Sciatic nerve (tissue), 2 donors: ENCODE measurements at regions not wholly inside any gene's neighbourhood (a gene's known extent, or its start where the extent isn't known, plus 50 kb on each side); places are given as distances from the start of the nearest gene placed in this dataset.

Experiments
- ATAC-seq: fragments of 200-7000 bp; cut with Tn5 transposase; one replicate; pipeline ENCODE4 v1.9.1; 2020; ENCODE audit warnings: mild to moderate bottlenecking, moderate library complexity
- DNase-seq: peaks from one replicate; pipeline ENCODE4 v3.0.0-alpha.2; 2020; ENCODE audit warnings: low spot score
- intact Hi-C: fragments of 100-400 bp; cut with DNase I; formaldehyde crosslinking; loops from one replicate; pipeline ENCODE4 v1.14.2; 2022
- donor health status: DM: no; HTN: no; CAD: no.
- donor health status: DM: no; HTN: no; CAD: no.

DNA sequence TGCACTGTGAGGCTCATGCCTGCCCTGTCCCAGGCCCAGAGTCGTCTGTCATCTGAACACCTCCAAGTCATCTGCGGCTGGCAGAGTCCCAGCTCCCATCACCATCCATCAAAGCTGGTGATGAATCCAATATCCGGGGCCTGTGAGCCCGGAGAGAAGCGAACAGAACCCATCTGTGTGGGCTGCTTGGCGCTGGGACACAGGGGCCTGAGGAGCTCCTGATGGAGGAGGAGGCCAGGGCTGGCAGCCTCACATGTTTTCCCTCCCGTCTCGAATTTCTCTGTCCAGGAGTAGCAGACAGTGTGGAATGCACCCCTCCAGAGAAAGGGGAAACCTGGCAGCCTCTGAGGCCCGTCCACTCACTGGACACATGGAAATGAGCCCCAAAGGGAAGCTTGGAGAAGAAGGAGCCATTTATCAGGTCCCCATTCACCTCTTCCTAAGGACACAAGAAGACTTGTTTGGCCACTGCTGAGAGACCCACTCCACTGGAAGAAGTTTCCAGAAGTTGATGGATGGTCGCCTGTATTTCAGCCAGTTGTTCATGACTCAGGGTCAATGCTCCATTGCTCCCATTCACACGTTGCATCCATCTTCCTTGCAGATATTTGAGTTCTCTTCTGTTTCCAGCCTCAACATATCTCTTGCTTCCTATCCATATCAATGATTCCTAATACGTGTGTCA lies 307.5 kb upstream of the SULF2 start:
- no peak for ATAC-seq
- intact Hi-C loops: no loop called here
- no peak for DNase-seq

DNA sequence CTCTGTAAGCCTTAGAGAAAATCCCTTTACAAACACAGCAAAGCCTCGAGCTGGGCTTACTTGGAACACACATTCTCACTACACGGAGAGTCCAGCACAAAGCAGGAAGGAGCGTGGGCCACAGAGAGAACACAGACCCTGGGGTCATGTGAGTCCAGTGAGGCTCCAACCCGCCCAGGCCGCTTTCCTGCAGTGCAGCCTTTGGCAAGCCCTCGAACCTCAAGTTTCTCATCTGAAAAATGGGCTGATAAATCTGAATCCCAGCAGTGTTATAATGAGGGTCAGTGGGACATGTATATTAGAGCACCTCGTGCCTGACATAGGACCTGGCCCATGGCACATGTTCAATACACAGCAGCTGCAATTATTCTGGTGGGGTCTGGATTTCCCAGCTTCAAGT lies 305.5 kb upstream of the SULF2 start:
- DNase-seq (no peak), ATAC-seq (no peak)
- intact Hi-C loops: no loop called here

DNA sequence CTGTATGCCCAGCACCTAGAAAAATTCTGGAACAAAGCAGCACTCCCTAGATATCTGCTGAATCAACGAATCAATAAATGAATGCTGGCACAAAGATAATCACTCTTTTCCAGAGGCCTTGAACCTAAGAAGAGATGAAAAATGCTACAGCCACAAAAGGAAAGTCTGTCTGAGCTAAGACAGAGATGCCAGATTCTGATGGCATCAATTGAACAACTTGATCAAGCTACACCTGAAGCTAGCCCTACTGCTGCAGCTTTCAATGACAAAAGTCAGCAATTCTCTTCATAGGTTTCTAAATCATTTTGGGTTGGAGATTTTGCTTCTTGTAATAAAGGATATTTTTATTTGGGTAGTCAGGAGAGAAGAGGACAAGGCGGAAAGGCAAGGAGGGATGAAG lies 305.0 kb upstream of the SULF2 start:
- ATAC-seq: no peak
- no peak for DNase-seq
- intact Hi-C loops: no loop called here

DNA sequence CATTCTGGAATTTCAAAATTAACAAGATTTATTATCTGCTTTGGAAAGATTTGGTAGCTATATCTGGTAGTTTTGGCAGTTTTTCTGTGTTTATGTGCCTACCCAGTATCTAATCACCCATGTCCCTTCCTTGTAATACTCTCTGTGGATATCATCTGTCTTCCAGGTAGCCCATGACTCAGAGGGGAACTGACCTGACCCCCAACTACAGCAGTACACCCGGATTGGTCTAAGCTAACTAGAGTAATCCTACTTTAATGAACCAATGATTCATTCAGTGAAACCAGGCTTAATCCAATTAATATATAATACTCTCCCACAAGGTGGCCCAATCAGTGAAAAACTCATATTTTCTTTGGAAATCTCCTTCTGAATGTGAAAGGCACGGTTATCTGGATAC lies 295.3 kb upstream of the SULF2 start:
- no peak for ATAC-seq
- DNase-seq: no peak
- intact Hi-C loops: no loop called here

DNA sequence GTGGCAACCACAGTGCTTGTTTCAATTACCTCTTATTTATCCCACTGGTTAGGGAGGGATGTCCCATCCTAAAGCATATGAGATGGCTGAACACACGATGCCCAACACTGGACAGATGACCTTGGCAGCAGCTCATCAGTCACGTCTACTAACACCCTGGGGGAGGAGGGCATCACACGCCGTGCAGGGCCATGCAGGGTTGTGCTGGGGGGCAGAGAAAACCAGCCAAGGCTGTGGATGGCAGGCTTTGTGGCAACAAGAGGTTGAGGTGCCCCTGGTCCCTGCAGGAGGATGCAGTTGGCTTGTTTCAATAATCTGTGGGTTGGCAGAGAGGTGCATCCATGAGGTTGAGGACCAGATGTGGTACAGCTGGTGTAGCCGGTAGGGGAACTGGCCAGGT lies 293.7 kb upstream of the SULF2 start:
- no peak for DNase-seq
- intact Hi-C loops: no loop called here
- no peak for ATAC-seq

DNA sequence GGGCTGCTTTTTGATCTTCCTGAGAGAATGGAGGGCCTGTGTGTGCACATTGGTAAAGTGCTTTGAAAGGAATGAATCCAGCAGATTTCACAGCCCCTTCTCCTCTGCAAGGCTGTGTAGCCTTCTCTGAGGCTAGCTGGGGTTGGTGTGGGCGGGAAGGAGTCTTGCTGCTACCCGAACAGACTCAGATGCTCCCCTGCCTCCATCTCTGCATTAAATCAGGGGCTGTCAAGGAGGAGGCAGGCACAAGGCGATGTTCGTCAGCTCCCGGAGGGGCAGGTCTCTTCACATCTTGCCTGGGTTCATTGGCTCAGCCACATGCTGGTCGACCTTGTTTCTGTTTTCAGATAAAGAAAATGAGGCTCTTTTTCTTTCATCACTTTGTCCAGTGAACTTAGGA lies 291.5 kb upstream of the SULF2 start:
- DNase-seq (no peak), ATAC-seq (no peak)
- intact Hi-C loops: no loop called here

DNA sequence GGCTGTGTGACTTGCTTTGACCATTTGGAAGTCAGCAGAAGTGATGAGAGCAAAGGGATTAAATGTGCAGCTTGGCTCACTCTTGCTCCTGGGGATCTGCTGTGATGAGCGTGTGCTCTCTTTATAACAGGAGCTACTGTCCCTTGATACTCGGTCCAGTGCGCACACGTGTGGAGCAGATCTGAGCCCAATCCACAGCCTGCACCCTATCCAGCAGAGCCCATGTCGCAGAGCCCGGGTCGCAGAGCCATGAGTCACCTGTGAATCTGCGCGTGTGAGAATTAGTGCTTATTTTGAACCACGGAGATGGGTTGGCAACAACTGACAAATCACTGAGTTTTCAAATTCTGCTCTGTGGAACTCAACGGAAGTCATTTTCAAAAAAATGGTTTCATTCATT lies 291.0 kb upstream of the SULF2 start:
- intact Hi-C loops: no loop called here
- DNase-seq (no peak), ATAC-seq (no peak)

DNA sequence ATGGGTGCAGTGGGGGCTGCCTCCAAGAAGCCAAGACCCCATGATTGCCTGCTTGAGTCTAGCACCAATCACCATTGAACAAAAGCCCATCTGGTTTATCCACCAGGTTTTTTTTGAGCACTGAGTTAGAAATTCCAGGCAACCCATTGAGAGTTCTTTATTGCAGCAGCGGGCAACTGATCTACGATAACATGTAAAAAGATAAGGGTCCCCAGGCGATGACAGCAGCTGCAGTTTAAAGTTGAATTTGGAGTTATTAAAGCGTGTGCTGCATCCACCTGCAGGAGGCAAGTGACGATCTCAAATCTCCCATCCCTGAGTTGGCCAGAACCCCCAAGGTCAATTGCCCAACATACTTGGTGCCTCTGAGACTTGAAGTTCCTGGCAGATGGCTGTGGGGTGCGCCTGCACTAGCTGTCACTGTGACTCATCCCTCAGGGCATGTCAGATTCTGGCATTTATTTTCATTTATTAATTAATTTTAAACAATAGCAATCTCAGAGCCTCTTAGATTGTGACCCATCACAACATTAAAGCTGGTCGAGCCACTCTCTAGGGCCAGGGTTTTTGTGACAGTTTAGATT lies 290.4 kb upstream of the SULF2 start:
- intact Hi-C loops: no loop called here
- no peak for DNase-seq
- no peak for ATAC-seq

DNA sequence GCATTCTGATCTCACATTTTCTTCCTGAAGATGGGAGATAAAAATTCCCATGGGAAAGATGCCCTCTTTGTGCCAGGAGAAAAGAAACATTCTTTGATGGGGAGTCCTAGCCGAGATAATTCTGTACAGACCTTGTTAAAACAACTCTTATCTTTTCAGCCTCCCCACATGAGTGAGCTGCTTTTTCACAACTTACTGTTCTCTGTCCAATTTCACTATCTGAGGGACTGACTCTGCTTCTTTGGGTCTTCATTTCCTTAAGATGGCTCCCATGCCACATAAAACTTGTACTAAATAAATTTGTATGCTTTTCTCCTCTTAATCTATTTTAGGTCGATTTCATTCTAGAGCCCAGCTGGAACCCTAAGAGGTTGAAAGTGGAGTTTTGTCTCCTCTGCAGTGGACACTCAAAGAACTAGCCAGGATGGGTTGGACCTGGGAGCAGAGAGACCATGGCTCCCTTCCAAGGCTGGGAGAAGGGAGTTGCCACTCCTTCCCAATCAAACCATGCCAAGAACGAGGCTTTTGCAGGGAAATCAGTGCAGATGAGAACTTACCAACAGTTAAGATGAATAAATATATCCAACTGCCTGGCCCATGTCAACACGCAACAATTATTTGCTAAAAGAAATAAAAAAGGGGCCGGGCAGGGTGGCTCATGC lies 285.8 kb upstream of the SULF2 start:
- intact Hi-C loops: no loop called here
- DNase-seq: no peak
- ATAC-seq: peak; percentile 55

DNA sequence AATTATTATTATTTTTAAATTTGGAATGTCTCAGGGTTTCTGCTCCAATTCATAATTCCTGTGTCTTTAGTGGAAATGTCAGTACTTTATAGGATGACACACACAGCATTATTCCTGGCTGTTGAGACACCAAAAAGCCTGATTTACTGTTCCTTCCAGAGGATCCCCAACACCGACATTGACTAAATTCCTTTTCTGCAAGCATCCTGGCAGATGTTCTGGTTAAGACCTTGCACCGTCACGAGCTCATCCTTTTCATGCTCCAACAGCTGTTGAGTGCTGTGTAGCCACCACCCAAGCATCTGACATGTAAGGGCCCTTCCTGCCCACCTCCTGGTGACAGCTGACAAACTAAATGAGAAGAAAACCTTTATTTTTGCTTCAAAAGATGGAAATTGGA lies 284.3 kb upstream of the SULF2 start:
- ATAC-seq: no peak
- no peak for DNase-seq
- intact Hi-C loops: no loop called here

DNA sequence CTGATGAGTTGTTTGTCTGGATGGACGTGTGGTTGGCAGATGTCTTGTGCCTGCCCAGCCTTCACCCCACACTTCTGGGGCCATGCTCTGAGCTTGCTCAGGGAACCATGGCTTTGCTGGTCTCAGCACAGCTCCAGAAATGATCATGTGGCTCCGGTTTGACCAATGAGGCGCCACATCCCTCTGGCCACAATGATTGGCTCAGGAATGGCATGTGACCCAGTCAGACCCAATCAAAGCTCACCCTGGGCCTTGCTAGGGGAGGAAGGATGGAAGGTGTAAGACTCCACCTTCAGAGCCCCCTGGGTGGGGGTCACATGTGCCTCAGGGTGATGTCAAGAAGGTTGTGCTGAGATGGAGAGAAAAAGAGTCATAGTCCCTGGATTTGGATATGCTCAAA lies 281.6 kb upstream of the SULF2 start:
- intact Hi-C loops: no loop called here
- no peak for DNase-seq
- no peak for ATAC-seq

DNA sequence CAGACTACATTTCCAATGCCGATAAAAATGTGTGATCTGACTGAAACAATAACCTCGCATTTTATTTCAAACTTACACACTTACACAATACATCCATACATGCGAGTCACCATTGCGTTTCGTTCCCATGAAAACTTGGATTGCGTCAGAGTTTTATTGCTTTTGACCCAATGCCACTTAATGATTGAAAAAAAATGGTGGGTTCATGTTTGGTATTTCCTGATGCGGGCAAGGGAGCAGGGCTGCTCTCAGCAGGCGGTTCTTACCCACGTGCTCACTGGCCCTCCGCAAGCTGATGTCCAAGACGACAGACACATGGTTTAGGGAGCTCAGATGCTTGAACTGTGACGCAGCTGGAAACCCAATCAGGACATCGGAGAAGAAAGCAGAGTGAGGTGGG lies 281.0 kb upstream of the SULF2 start:
- no peak for ATAC-seq
- intact Hi-C loops: no loop called here
- DNase-seq: no peak

DNA sequence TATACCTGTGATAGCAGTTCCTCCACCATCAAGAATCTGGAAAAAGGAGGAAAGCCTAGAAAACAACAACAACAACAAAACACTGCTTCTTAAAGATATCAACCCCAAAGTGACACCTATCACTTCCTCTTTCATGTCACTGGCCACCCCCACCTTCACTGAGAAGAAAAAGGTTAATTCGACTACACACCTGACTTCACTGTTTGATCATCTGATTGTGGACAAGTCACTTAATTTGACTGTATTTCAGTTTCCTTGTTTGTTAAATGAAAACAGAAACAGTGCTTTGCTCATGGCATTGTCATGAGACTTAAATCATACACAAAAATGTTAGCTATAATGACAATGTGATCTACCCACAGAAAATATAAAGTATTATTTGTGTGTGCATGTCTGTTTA lies 280.6 kb upstream of the SULF2 start:
- no peak for ATAC-seq
- intact Hi-C loops: no loop called here
- no peak for DNase-seq

DNA sequence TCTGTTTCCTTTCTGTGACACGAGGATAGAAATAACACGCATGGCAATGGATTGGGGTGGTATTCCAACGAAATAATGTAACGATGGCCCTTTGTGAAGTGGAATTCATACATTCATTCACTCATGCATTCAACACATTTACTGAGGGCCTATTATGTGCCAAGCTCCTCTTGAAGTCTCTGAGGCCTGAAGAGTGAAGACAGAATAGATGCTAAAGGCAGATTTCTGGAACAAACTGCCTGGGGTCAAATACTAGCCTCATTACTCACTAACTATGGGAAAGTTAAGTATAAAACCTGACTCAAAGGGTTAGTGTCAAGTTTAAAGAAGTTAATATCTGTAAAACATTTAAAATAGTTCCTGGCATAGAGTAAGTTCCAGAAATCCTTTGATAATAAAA lies 279.6 kb upstream of the SULF2 start:
- intact Hi-C loops: no loop called here
- DNase-seq: no peak
- ATAC-seq: no peak

DNA sequence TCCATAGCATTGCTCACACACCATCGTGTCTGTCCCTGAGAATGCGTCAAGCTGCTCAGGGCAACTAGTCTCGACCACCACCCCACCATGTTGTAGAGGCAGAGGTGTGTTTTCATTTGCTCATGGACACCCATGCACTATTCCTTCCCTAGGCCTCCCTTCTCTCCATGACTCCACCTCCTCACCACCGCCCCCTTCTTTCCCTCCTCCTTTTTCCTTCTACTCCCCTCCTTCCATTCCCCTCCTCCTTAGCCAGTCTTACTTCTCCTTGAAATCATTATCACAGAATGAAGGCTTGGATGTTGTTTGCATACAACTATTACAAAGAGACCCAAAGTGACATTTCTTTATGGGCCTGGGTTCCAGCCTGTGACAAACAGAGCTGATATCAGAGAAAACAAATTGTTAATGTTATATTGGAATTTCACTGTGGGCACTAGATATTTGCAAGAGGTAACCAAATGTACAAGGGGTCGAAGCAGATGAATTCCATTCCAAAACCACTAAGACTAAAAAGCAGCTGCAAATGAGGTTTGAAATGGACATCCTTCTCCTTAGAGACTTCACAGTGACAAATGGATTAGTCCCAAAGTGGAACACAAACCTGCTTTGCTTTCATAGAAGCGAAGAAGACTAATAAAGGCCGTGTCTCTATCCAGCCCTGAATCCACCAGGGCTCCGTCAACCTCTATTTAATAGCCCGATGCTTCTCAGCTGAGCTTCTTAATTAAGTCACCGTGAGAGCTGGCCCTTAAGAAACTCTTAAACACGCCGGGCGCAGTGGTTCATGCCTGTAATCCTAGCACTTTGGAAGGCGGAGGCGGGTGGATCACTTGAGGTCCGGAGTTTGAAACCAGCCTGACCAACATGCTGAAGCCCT lies 275.8 kb upstream of the SULF2 start:
- intact Hi-C loops: no loop called here
- ATAC-seq: no peak
- DNase-seq: no peak

DNA sequence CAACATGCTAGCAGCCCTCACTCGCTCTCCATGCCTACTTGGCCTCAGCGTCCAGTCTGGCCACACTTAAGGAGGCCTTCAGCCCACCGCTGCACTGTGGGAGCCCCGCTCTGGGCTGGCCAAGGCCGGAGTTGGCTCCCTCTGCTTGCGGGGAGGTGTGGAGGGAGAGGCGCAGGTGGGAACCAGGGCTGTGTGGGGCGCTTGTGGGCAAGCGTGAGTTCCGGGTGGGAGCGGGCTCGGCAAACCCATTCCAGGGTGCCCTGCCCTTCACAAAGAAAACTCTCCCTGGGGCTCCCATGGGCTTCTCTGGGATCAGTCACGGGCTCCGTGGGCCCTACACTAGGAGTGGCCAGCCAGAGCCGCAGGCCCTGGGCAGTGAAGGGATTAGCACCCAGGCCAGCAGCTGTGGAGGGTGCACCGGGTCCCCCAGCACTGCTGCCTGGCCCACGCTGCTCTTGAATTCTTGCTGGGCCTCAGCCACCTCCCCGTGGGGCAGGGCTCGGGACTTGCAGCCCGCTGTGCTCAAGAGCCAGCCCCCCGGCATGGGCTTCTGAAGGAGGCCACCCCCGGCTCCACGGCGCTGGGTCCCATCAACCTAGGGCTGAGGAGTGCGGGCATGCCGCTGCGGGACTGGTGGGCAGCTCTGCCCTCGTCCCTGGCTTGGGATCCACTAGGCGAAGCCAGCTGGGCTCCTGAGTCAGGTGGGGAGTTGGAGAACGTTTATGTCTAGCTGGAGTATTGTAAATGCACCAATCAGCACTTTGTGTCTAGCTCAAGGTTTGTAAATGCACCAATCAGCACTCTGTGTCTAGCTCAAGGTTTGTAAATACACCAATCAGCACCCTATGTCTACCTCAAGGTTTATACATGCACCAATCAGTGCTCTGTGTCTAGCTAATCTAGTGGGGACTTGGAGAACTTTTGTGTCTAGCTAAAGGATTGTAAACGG lies 273.6 kb upstream of the SULF2 start:
- ATAC-seq (no peak), DNase-seq (no peak)
- intact Hi-C loops: no loop called here

DNA sequence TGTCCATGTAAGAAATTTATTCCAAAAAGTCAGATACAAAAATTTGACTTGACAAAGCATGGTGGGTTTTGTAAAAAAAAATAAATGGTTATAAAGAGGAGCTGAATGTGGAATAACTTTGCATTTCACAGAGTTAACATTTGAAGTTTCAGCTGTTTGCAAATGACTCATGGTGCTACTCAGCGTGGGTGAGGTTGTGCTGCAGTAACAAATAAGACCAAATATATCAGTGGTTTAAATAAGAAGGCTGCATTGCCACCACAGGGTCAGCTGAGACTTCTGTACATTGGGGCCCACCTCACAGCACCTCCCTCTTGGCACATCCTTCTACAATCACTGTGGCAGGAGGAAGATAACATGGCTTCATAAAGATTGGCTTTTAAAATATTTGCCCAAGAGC lies 272.5 kb upstream of the SULF2 start:
- intact Hi-C loops: no loop called here
- no peak for DNase-seq
- no peak for ATAC-seq

DNA sequence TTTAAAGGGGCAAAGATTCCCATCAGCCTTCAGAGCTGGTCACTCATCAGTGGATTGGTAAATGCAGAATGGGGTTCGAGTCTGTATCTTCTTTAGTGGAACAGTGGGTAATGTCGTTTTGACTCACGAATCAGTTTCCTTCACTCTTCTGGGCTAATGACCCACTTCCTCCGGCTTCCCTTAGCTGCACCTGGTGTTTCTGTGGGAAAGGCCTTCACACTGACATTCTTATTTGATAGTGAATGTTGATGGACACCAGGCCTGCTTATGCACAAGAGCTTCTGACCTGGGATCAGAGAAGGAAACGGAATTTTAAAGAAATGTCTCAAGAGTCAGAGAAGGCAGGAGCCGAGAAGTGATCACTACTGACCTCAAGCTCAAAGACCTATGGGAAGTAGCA lies 272.0 kb upstream of the SULF2 start:
- no peak for DNase-seq
- ATAC-seq: no peak
- intact Hi-C loops: no loop called here

DNA sequence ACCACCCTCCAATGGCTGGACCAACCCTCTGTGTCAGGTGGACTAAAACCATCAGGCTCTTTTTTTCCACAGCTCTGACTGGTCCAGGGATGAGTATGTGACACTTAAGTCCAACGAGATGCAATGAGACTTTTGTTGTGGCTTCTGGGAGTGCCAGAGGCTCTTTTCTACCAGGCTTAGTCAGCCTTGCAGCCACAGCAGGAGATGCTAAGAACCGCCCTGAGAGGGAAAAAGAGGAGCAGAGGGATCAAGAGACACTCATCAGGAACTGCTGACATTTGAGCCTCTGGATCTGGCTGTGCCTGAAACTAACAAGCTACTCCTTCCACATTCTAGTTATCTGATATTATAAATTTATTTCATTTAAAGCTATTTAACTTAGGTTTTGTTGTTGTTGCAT lies 270.9 kb upstream of the SULF2 start:
- intact Hi-C loops: no loop called here

More for the DNA sequence above, 270.9 kb upstream of the SULF2 start:
- ATAC-seq (no peak), DNase-seq (no peak)
